HL-60 (cell line): ENCODE measurements at regions not wholly inside any gene's neighbourhood (a gene's known extent, or its start where the extent isn't known, plus 50 kb on each side); places are given as distances from the start of the nearest gene placed in this dataset.

Source experiments
- DNase-seq, 2 experiments: peaks; one replicate each; pipeline ENCODE4 v3.0.0-alpha.2; 2010 to 2020; ENCODE audit warnings: low read depth in 1 of 2, low spot score in 1 of 2
- H3K27ac ChIP-seq: fragments of 250-450 bp; sonication (Bioruptor Pico); replicated peaks from 2 replicates; pipeline ENCODE4 v1.5.1; 2020; ENCODE audit warnings: mild to moderate bottlenecking, moderate library complexity
- H3K27me3 ChIP-seq: fragments of 250-450 bp; sonication (Bioruptor Pico); 2 replicates; pipeline ENCODE4 v1.5.1; 2021; ENCODE audit warnings: mild to moderate bottlenecking, moderate library complexity; ENCODE audit not compliant: insufficient read depth, poor library complexity, severe bottlenecking
- H3K4me3 ChIP-seq: replicated peaks from 2 replicates; pipeline ENCODE4 v1.5.1; 2011; ENCODE audit warnings: mild to moderate bottlenecking, control low read depth, low read length; ENCODE audit not compliant: insufficient read depth
- CTCF ChIP-seq: IDR thresholded peaks from one replicate; pipeline ENCODE4 v1.5.1; 2011; ENCODE audit warnings: low read length, control low read depth, inconsistent platforms; ENCODE audit not compliant: insufficient read depth
- GABPA ChIP-seq: IDR thresholded peaks from 2 replicates; pipeline ENCODE4 v1.6.1; 2012; ENCODE audit warnings: low read depth
- POLR2AphosphoS5 ChIP-seq: IDR thresholded peaks from 2 replicates; pipeline ENCODE4 v1.6.1; 2012; ENCODE audit warnings: low read depth
- SPI1 ChIP-seq: IDR thresholded peaks from 2 replicates; pipeline ENCODE4 v1.6.1; 2012; ENCODE audit warnings: low read depth, mild to moderate bottlenecking, borderline replicate concordance
- TF ChIP-seq, protein P1 (sequence below): IDR thresholded peaks from 2 replicates; pipeline ENCODE4 v1.6.1; 2012; ENCODE audit warnings: low read depth; ENCODE audit not compliant: insufficient replicate concordance

- Histone ChIP-seq H3K4me3 (no peak overlapping the region), H3K27me3 (no peaks in the 10 kb centered on the region), H3K27ac (no peak overlapping the region)
- no peak for DNase-seq
- TF ChIP-seq, protein P1, sequence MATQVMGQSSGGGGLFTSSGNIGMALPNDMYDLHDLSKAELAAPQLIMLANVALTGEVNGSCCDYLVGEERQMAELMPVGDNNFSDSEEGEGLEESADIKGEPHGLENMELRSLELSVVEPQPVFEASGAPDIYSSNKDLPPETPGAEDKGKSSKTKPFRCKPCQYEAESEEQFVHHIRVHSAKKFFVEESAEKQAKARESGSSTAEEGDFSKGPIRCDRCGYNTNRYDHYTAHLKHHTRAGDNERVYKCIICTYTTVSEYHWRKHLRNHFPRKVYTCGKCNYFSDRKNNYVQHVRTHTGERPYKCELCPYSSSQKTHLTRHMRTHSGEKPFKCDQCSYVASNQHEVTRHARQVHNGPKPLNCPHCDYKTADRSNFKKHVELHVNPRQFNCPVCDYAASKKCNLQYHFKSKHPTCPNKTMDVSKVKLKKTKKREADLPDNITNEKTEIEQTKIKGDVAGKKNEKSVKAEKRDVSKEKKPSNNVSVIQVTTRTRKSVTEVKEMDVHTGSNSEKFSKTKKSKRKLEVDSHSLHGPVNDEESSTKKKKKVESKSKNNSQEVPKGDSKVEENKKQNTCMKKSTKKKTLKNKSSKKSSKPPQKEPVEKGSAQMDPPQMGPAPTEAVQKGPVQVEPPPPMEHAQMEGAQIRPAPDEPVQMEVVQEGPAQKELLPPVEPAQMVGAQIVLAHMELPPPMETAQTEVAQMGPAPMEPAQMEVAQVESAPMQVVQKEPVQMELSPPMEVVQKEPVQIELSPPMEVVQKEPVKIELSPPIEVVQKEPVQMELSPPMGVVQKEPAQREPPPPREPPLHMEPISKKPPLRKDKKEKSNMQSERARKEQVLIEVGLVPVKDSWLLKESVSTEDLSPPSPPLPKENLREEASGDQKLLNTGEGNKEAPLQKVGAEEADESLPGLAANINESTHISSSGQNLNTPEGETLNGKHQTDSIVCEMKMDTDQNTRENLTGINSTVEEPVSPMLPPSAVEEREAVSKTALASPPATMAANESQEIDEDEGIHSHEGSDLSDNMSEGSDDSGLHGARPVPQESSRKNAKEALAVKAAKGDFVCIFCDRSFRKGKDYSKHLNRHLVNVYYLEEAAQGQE = no peak
- TF ChIP-seq CTCF (no peak), POLR2AphosphoS5 (no peak), SPI1 (no peak), GABPA (no peak)
Observed at GRCh38 chr11:115869131-115869530, 364.9 kb upstream of the CADM1 start.

DNA sequence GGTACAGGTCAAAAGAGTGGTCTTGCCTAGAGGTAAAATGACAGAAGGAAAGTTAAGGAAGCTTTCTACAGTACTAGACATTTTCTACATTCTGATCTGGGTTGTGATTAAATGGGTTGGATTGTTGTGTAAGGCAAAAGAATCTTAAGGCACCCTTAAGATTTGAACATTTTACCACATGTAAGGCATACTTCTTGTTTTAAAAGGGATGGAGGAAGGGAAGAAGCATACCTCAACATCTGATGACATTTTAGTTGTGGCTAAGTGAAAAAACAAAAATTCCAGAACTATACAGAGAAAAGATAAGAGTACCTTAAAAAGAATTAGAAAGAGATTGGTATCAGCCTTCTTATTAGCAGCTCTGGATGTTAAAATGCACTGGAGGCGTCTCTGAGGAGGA is 356.0 kb upstream of the CADM1 start:
- TF ChIP-seq SPI1 = no peak

GRCh38 chr11:115848611-115849010 is 344.4 kb upstream of the CADM1 start:
- TF ChIP-seq CTCF = no peak
- TF ChIP-seq POLR2AphosphoS5 = no peak
- TF ChIP-seq, protein P1 = no peak
- TF ChIP-seq GABPA = no peak
- TF ChIP-seq SPI1 = no peak
- Histone ChIP-seq H3K4me3 (no peak overlapping the region), H3K27me3 (no peaks in the 10 kb centered on the region), H3K27ac (no peak overlapping the region)
- DNase-seq = no peak

More for the DNA sequence above, 356.0 kb upstream of the CADM1 start:
- Histone ChIP-seq H3K27me3 (no peaks in the 10 kb centered on the region), H3K4me3 (no peak overlapping the region), H3K27ac (no peak overlapping the region)
- no peak for DNase-seq

DNA sequence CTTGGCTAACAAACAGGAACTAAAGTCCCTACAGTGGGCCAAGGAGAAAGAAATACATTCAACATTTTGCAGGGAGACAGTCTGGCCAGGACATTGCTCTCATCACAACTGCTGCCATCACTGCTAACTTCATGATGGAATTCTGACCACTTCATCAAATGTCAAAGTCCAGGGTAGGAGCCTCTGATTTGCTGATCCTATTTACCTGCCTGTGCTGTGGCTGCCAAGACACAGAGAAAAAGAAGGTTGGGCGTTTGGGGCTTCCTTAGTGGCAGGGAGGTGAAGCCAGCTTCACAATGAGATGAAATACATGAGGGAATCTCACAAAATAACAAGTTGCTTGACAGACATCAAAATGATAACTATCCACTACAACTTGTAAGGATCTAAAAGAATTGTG is 343.9 kb upstream of the CADM1 start:
- Histone ChIP-seq H3K4me3 (no peak overlapping the region), H3K27ac (no peak overlapping the region), H3K27me3 (no peaks in the 10 kb centered on the region)
- no peak for DNase-seq
- no peak for TF ChIP-seq SPI1
- no peak for TF ChIP-seq GABPA
- TF ChIP-seq, protein P1 = no peak
- no peak for TF ChIP-seq POLR2AphosphoS5
- no peak for TF ChIP-seq CTCF
